Astrocyte (in vitro differentiated cells and primary cell): ENCODE measurements at regions not wholly inside any gene's neighbourhood (a gene's known extent, or its start where the extent isn't known, plus 50 kb on each side); places are given as distances from the start of the nearest gene placed in this dataset.

Experiments
- DNase-seq: peaks from one replicate; pipeline ENCODE4 v3.0.0-alpha.2; 2010; ENCODE audit warnings: low read depth
- FAIRE-seq: peaks from 2 replicates; lab custom pipeline; 2011; peaks lifted over from hg19 to GRCh38; lab: Jason Lieb, UNC
- H2AFZ ChIP-seq: 2 replicates; pipeline ENCODE4 v1.6.0; 2012; ENCODE audit warnings: low read depth, low read length, inconsistent platforms
- H3K27ac ChIP-seq: 2 replicates; pipeline ENCODE4 v1.5.1; 2011; ENCODE audit warnings: low read depth, low read length, inconsistent platforms
- H3K27me3 ChIP-seq: 2 replicates; pipeline ENCODE4 v1.6.0; 2011; ENCODE audit warnings: low read length, inconsistent platforms; ENCODE audit not compliant: insufficient read depth
- H3K36me3 ChIP-seq: 2 replicates; pipeline ENCODE4 v1.5.1; 2011; ENCODE audit warnings: low read length, inconsistent platforms; ENCODE audit not compliant: insufficient read depth
- H3K4me1 ChIP-seq: 2 replicates; pipeline ENCODE4 v1.5.1; 2011; ENCODE audit warnings: low read length, inconsistent platforms; ENCODE audit not compliant: insufficient read depth
- H3K4me2 ChIP-seq: 2 replicates; pipeline ENCODE4 v1.6.0; 2012; ENCODE audit warnings: low read length, inconsistent platforms
- H3K4me3 ChIP-seq: 2 replicates; pipeline ENCODE4 v1.5.1; 2011; ENCODE audit warnings: low read depth, mild to moderate bottlenecking, low read length, inconsistent platforms; ENCODE audit not compliant: insufficient read depth
- H3K79me2 ChIP-seq: 2 replicates; pipeline ENCODE4 v1.6.0; 2012; ENCODE audit warnings: mild to moderate bottlenecking, low read length, inconsistent platforms; ENCODE audit not compliant: insufficient read depth
- H3K9ac ChIP-seq: 2 replicates; pipeline ENCODE4 v1.6.0; 2012; ENCODE audit warnings: mild to moderate bottlenecking, low read length, inconsistent platforms
- H3K9me3 ChIP-seq: 2 replicates; pipeline ENCODE4 v1.5.1; 2012; ENCODE audit warnings: low read depth, mild to moderate bottlenecking, low read length, inconsistent platforms; ENCODE audit not compliant: insufficient read depth
- H4K20me1 ChIP-seq: 2 replicates; pipeline ENCODE4 v1.6.0; 2012; ENCODE audit warnings: low read length, inconsistent platforms; ENCODE audit not compliant: insufficient read depth
- H3K27ac Mint-ChIP-seq: one replicate; pipeline ENCODE4 v1.8.0; 2021; ENCODE audit warnings: mild to moderate bottlenecking, mixed read lengths; ENCODE audit not compliant: unreplicated experiment
- H3K27me3 Mint-ChIP-seq: one replicate; pipeline ENCODE4 v1.8.0; 2021; ENCODE audit warnings: low read depth, mixed read lengths; ENCODE audit not compliant: unreplicated experiment
- H3K36me3 Mint-ChIP-seq: one replicate; pipeline ENCODE4 v1.8.0; 2021; ENCODE audit warnings: low read depth, mixed read lengths; ENCODE audit not compliant: unreplicated experiment
- H3K4me1 Mint-ChIP-seq: one replicate; pipeline ENCODE4 v1.8.0; 2021; ENCODE audit warnings: low read depth, mixed read lengths; ENCODE audit not compliant: unreplicated experiment
- H3K4me3 Mint-ChIP-seq: one replicate; pipeline ENCODE4 v1.8.0; 2021; ENCODE audit warnings: mild to moderate bottlenecking, moderate library complexity, mixed read lengths; ENCODE audit not compliant: unreplicated experiment
- H3K9me3 Mint-ChIP-seq: one replicate; pipeline ENCODE4 v1.8.0; 2021; ENCODE audit warnings: mild to moderate bottlenecking, mixed read lengths; ENCODE audit not compliant: unreplicated experiment
- CTCF ChIP-seq: IDR thresholded peaks from 2 replicates; pipeline ENCODE4 v1.5.1; 2011; ENCODE audit warnings: low read depth, mild to moderate bottlenecking, inconsistent platforms, low read length, moderate library complexity; ENCODE audit not compliant: insufficient read depth
- EZH2 ChIP-seq: IDR thresholded peaks from 2 replicates; pipeline ENCODE4 v1.6.1; 2012; ENCODE audit warnings: mild to moderate bottlenecking, low read length, inconsistent platforms; ENCODE audit not compliant: insufficient read depth

- no peak overlapping the region for H3K4me3 Mint-ChIP-seq
- Histone ChIP-seq H3K79me2 (no peaks in the 10 kb centered on the region), H3K4me3 (no peak overlapping the region), H3K27ac (no peak overlapping the region), H3K4me1 (no peaks in the 10 kb centered on the region), H3K36me3 (no peaks in the 10 kb centered on the region), H3K9me3 (no peaks in the 10 kb centered on the region), H3K27me3 (no peaks in the 10 kb centered on the region), H2AFZ (no peak overlapping the region), H3K9ac (no peak overlapping the region), H4K20me1 (no peaks in the 10 kb centered on the region), H3K4me2 (no peak overlapping the region)
- FAIRE-seq (no peak), DNase-seq (no peak)
- peaks cover 2% of the 10 kb centered on the region for H3K9me3 Mint-ChIP-seq
- no peak overlapping the region for H3K27ac Mint-ChIP-seq
- H3K4me1 Mint-ChIP-seq = peaks cover 7% of the 10 kb centered on the region
- TF ChIP-seq CTCF = no peak
- peaks cover 42% of the 10 kb centered on the region for H3K27me3 Mint-ChIP-seq
- H3K36me3 Mint-ChIP-seq = no peaks in the 10 kb centered on the region
These were observed 215.5 kb downstream of the GADD45G start for GRCh38 chr9:89820337-89820736.

- H3K36me3 ChIP-seq = no peaks in the 10 kb centered on the region
- no peaks in the 10 kb centered on the region for H3K27me3 ChIP-seq
- H4K20me1 ChIP-seq = no peaks in the 10 kb centered on the region
- no peaks in the 10 kb centered on the region for H3K4me1 ChIP-seq
- H2AFZ ChIP-seq = no peak overlapping the region
- H3K79me2 ChIP-seq = no peaks in the 10 kb centered on the region
- H3K9me3 Mint-ChIP-seq = peaks cover 2% of the 10 kb centered on the region
- no peak overlapping the region for H3K4me3 ChIP-seq
- no peak overlapping the region for H3K4me2 ChIP-seq
- H3K4me3 Mint-ChIP-seq = peak overlapping the region; percentile 42
- no peaks in the 10 kb centered on the region for H3K9me3 ChIP-seq
- peaks cover 7% of the 10 kb centered on the region for H3K4me1 Mint-ChIP-seq
- H3K27ac ChIP-seq = no peak overlapping the region
- H3K36me3 Mint-ChIP-seq = no peaks in the 10 kb centered on the region
- peak; percentile 60 for DNase-seq
- H3K27ac Mint-ChIP-seq = peak overlapping the region; percentile 75
- H3K27me3 Mint-ChIP-seq = peaks cover 45% of the 10 kb centered on the region
- H3K9ac ChIP-seq = no peak overlapping the region
- no peak for TF ChIP-seq EZH2
- no peak for FAIRE-seq
These were observed 216.3 kb downstream of the GADD45G start for GRCh38 chr9:89821081-89821480.

- FAIRE-seq (no peak), DNase-seq (no peak)
- no peaks in the 10 kb centered on the region for H3K4me1 ChIP-seq
- peaks cover 33% of the 10 kb centered on the region for H3K27me3 Mint-ChIP-seq
- H3K4me3 Mint-ChIP-seq = no peak overlapping the region
- no peak overlapping the region for H3K27ac Mint-ChIP-seq
- H3K79me2 ChIP-seq = no peaks in the 10 kb centered on the region
- no peaks in the 10 kb centered on the region for H3K36me3 ChIP-seq
- H3K4me1 Mint-ChIP-seq = peaks cover 7% of the 10 kb centered on the region
- no peak overlapping the region for H2AFZ ChIP-seq
- H3K36me3 Mint-ChIP-seq = no peaks in the 10 kb centered on the region
- H3K9me3 Mint-ChIP-seq = peaks cover 2% of the 10 kb centered on the region
- no peak overlapping the region for H3K9ac ChIP-seq
- H4K20me1 ChIP-seq = no peaks in the 10 kb centered on the region
- no peak overlapping the region for H3K4me2 ChIP-seq
- no peak overlapping the region for H3K27ac ChIP-seq
- TF ChIP-seq CTCF = no peak
- no peak for TF ChIP-seq EZH2
- no peaks in the 10 kb centered on the region for H3K9me3 ChIP-seq
- no peak overlapping the region for H3K4me3 ChIP-seq
- no peaks in the 10 kb centered on the region for H3K27me3 ChIP-seq
These were observed 218.2 kb downstream of the GADD45G start for GRCh38 chr9:89822996-89823395.
